Ascending aorta (tissue), 2 donors: ENCODE measurements at regions not wholly inside any gene's neighbourhood (a gene's known extent, or its start where the extent isn't known, plus 50 kb on each side); places are given as distances from the start of the nearest gene placed in this dataset.

Experiments
- DNase-seq, 2 donors: peaks; one replicate each; pipeline ENCODE4 v3.0.0-alpha.2; 2019; ENCODE audit warnings: low spot score in 2 of 2
- H3K27ac ChIP-seq, 2 donors: fragments of 200-600 bp; sonication (generic); one replicate each; pipeline ENCODE4 v1.5.1; 2016 to 2017; ENCODE audit warnings: mild to moderate bottlenecking in 1 of 2
- H3K27me3 ChIP-seq: fragments of 200-600 bp; sonication (generic); one replicate; pipeline ENCODE4 v1.5.1; 2017
- H3K36me3 ChIP-seq, 2 donors: fragments of 200-600 bp; sonication (generic); one replicate each; pipeline ENCODE4 v1.5.1; 2016
- H3K4me1 ChIP-seq, 2 donors: fragments of 200-600 bp; sonication (generic); one replicate each; pipeline ENCODE4 v1.5.1; 2016 to 2017; ENCODE audit warnings: mild to moderate bottlenecking in 1 of 2
- H3K4me3 ChIP-seq, 2 donors: fragments of 200-600 bp; sonication (generic); one replicate each; pipeline ENCODE4 v1.5.1; 2016 to 2017; ENCODE audit warnings: mild to moderate bottlenecking in 1 of 2
- H3K9me3 ChIP-seq, 2 donors: fragments of 200-600 bp; sonication (generic); one replicate each; pipeline ENCODE4 v1.5.1; 2016
- CTCF ChIP-seq, 3 experiments: fragments of 200-600 bp in 2 of 3; fragments of 450-650 bp in 1 of 3; sonication (generic) in 2 of 3; IDR thresholded peaks; one replicate each; pipeline ENCODE4 v1.5.1; 2016 to 2019; ENCODE audit warnings: antibody characterized with exemption in 3 of 3, mild to moderate bottlenecking in 1 of 3, moderate library complexity in 1 of 3
- intact Hi-C: fragments of 100-400 bp; cut with DNase I; formaldehyde crosslinking; loops from one replicate; pipeline ENCODE4 v1.15.1; 2023

- Histone ChIP-seq H3K4me3 (no peak overlapping the region), H3K36me3 (no peaks in the 10 kb centered on the region), H3K27me3 (no peaks in the 10 kb centered on the region), H3K9me3 (no peaks in the 10 kb centered on the region), H3K4me1 (peaks cover 0 to 9% of the 10 kb centered on the region in 2 donors), H3K27ac (no peak overlapping the region)
- TF ChIP-seq CTCF (IDR thresholded peaks at IDR 0.05) = no peak
- DNase-seq = no peak
- intact Hi-C loops = loop anchor here (5.0 kb wide), 2 partner anchors 161 to 579 kb away; no protein-coding TSS in a partner anchor
These were observed 62.3 kb upstream of the LNX1 start for GRCh38 chr4:53653484-53654053.

DNA sequence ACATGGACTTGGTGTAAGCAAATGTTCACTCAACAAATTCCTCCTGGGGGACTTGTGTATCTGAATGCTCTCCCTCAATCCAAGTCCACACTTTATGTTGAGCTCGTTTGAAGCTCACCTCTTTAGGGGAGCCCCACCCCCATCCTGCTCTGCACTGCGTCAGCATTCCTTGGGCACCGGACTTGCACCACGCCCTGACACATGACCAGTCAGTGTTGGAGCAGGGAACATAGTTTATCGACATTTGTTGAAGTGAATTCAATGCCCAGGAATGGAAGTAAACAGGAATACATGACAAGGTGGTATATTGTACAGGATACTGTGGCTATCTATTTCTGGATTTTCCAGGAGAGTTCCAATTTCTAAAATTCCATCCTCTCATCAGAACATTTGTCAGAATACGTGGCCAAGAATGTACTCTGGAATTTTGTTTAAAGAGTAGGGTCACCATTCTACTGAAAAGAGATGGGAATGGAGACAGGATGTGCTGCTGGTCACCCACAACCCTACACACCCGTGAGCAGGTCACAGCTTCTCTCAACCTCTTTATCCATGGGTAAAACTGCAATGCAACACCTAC, 60.0 kb upstream of the LNX1 start:
- DNase-seq = no peak
- Histone ChIP-seq H3K36me3 (no peaks in the 10 kb centered on the region), H3K27me3 (no peaks in the 10 kb centered on the region), H3K4me1 (peaks cover 0 to 7% of the 10 kb centered on the region in 2 donors), H3K4me3 (no peak overlapping the region), H3K27ac (no peak overlapping the region), H3K9me3 (no peaks in the 10 kb centered on the region)
- intact Hi-C loops = loop anchor here (5.0 kb wide), 2 partner anchors 159 to 581 kb away; no protein-coding TSS in a partner anchor
- TF ChIP-seq CTCF (IDR thresholded peaks at IDR 0.05) = no peak

DNA sequence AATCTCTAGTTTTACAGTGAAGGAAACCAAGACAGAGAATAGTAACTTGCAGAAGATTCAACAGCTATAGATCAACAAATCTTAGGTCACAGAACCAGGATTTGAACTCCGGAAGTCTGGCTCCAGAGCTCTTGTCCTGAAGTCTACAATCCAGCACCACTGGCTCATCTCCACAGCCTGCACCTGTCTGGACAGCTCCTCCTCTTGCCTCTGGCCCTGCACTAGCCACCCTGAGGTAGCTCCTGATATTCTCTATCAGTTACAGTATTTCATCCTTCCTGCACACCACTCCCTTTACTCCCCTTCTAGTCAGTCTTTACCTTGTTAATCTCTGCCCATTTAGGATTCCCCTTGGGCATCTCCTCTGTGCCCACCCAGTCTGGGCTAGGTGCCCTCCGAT, 58.1 kb upstream of the LNX1 start:
- H3K36me3 ChIP-seq = no peaks in the 10 kb centered on the region
- no peak overlapping the region for H3K4me3 ChIP-seq
- H3K27me3 ChIP-seq = no peaks in the 10 kb centered on the region
- DNase-seq = no peak
- no peaks in the 10 kb centered on the region for H3K9me3 ChIP-seq
- TF ChIP-seq CTCF (IDR thresholded peaks at IDR 0.05) = no peak
- intact Hi-C loops = no loop called here
- H3K27ac ChIP-seq = no peak overlapping the region
- peaks cover 0 to 7% of the 10 kb centered on the region in 2 donors for H3K4me1 ChIP-seq

DNA sequence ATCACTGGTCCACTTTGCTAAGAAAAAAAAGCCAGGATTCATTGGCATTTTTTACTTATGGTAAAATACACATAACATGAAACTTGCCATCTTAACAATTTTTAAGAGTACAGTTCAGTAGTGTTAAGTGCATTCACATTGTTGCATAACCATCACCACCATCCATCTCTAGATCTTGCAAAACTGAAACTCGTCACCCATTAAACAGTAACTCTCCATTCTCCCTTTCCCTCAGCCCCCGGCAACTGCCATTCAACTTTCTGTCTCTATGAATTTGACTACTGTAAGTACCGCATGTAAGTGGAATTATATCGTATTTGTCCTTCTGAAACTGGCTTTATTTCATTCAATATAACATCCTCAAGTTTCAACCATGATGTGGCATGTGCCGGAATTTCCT, 56.3 kb upstream of the LNX1 start:
- Histone ChIP-seq H3K9me3 (no peaks in the 10 kb centered on the region), H3K27ac (no peak overlapping the region), H3K27me3 (no peaks in the 10 kb centered on the region), H3K4me1 (no peaks in the 10 kb centered on the region), H3K4me3 (no peak overlapping the region), H3K36me3 (no peaks in the 10 kb centered on the region)
- no peak for TF ChIP-seq CTCF (IDR thresholded peaks at IDR 0.05)
- no peak for DNase-seq
- intact Hi-C loops = no loop called here

DNA sequence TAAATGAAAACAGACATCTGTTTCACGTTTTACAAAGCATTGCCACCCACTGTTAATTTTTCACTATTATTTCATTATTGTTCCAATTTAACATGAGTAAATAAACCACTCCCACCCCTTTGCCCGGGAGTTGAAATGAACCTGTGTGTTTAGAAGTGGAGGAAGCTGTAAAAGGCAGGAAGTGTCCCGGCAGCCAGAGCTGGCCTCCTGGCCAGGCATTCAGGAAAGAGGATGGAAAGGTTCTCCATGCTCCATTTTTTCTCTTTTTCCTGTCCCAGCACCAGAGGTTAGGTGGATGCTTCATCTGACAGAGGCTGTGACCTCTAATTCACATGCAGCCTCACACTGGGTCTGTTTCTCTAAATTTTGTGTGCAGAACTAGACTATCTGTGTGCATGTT, 55.5 kb upstream of the LNX1 start:
- H3K4me3 ChIP-seq = no peak overlapping the region
- intact Hi-C loops = no loop called here
- no peak for TF ChIP-seq CTCF (IDR thresholded peaks at IDR 0.05)
- DNase-seq = no peak
- H3K4me1 ChIP-seq = no peaks in the 10 kb centered on the region
- no peaks in the 10 kb centered on the region for H3K9me3 ChIP-seq
- no peaks in the 10 kb centered on the region for H3K27me3 ChIP-seq
- H3K27ac ChIP-seq = no peak overlapping the region
- H3K36me3 ChIP-seq = no peaks in the 10 kb centered on the region
